IPS-15b (cell line): ENCODE measurements at regions not wholly inside any gene's neighbourhood (a gene's known extent, or its start where the extent isn't known, plus 50 kb on each side); places are given as distances from the start of the nearest gene placed in this dataset.
"Not testable (repeated sequence)": the region's sequence is repeated elsewhere in the genome, so short reads cannot be mapped to it uniquely, and the experiment has no call there.

Experiments
- H3K27me3 ChIP-seq: one replicate; pipeline ENCODE4 v1.6.1; 2013; ENCODE audit warnings: low read length; ENCODE audit not compliant: control insufficient read depth, insufficient read depth
- H3K36me3 ChIP-seq: one replicate; pipeline ENCODE4 v1.6.1; 2013; ENCODE audit warnings: low read length; ENCODE audit not compliant: control insufficient read depth, insufficient read depth
- H3K4me1 ChIP-seq: one replicate; pipeline ENCODE4 v1.6.1; 2013; ENCODE audit warnings: mild to moderate bottlenecking, low read length; ENCODE audit not compliant: control insufficient read depth, insufficient read depth
- H3K4me3 ChIP-seq: one replicate; pipeline ENCODE4 v1.5.1; 2013; ENCODE audit warnings: low read depth, low read length
- H3K9ac ChIP-seq: one replicate; pipeline ENCODE4 v1.6.1; 2013; ENCODE audit warnings: low read depth, mild to moderate bottlenecking, low read length
- H3K9me3 ChIP-seq: one replicate; pipeline ENCODE4 v1.6.1; 2013; ENCODE audit warnings: mild to moderate bottlenecking, low read length; ENCODE audit not compliant: control insufficient read depth, insufficient read depth

- Histone ChIP-seq H3K9ac (no peak overlapping the region), H3K4me1 (no peaks in the 10 kb centered on the region), H3K36me3 (no peaks in the 10 kb centered on the region), H3K4me3 (no peak overlapping the region), H3K9me3 (no peaks in the 10 kb centered on the region), H3K27me3 (no peaks in the 10 kb centered on the region)
Measured at GRCh38 chr6:9745966-9746365, 668.9 kb downstream of the TFAP2A start.

DNA sequence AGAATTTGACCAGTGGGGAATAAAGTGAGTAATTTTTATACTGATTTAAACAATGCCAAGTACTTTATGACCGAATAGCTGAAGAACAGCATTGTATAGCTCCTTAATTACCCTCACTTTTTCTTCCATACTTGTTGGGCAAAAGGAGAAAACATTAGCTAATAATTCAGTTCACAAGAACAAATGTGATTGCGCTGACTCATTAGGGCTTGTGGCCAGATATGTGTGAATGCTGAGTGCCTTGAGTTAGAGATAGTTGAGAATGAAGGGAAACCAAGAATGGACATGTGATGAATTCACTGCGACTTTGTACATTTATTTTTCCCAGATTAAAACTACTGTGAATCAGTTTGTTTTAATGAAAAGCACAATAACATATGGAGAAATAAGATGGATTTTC is 669.4 kb downstream of the TFAP2A start:
- Histone ChIP-seq H3K27me3 (no peaks in the 10 kb centered on the region), H3K9me3 (no peaks in the 10 kb centered on the region), H3K4me3 (no peak overlapping the region), H3K4me1 (no peaks in the 10 kb centered on the region), H3K9ac (no peak overlapping the region), H3K36me3 (no peaks in the 10 kb centered on the region)

DNA sequence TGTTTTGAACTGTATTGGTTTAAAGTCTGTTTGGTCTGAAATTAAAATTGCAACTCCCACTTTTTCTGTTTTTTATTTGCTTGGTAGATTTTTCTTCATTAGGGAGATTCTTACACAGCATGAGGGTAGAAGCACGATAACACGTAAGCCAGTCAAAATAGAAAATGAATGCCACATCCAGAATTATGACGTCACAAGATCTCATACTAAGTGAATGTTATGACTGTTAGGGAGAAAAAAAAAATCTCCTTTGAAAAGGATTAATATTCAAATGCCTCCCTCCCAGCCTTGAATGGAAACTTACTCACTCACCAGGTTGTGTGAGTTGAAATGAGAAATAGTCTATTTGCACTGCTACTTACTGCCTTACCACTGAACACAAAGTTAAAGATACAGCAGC is 670.8 kb downstream of the TFAP2A start:
- Histone ChIP-seq H3K9ac (no peak overlapping the region), H3K9me3 (no peaks in the 10 kb centered on the region), H3K36me3 (no peaks in the 10 kb centered on the region), H3K4me1 (no peaks in the 10 kb centered on the region), H3K4me3 (no peak overlapping the region), H3K27me3 (no peaks in the 10 kb centered on the region)

DNA sequence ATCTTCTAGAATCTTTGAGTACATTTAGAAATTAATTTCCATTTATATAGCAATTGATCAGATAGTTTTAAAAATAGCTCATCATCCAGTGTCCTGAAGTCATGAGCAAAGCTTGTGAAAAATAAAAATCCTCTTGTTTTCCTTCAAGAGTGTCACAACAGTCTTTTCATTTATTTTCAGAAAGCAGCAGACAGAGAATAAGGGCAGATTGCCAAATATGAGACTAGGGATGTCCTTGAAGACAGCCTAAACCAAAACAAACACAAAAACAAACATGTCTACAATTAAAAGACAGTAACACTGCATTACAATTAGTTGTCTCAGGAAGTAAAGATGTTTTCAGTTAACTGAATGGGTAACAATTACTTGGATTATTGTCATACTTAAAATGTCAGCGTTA is 682.8 kb downstream of the TFAP2A start:
- no peak overlapping the region for H3K4me3 ChIP-seq
- H3K9me3 ChIP-seq, result no peaks in the 10 kb centered on the region
- no peak overlapping the region for H3K9ac ChIP-seq
- H3K4me1 ChIP-seq, result no peaks in the 10 kb centered on the region
- H3K27me3 ChIP-seq, result no peaks in the 10 kb centered on the region
- no peaks in the 10 kb centered on the region for H3K36me3 ChIP-seq

GRCh38 chr6:9725776-9726175 is 689.1 kb downstream of the TFAP2A start:
- H3K4me1 ChIP-seq, H3K9ac ChIP-seq, H3K4me3 ChIP-seq, H3K36me3 ChIP-seq, H3K27me3 ChIP-seq, H3K9me3 ChIP-seq: not testable (repeated sequence)

DNA sequence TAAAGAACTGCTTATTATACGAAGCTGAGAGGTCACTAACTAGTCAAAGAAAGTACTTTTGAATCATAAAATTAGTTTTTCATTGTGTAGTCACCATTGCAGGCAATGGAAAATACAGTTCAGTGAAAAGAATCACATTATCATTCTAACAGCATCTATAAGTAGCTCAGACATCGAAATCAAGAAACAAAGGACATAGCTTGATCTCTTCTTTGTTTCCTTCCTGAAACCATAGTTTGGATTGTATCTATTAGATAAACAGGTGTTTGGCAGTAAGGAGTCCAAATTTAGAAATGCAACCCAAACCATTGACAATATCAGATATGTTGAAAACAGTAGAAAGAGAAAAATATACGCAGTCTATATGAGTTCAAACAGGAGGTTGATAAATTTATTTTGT is 697.3 kb downstream of the TFAP2A start:
- Histone ChIP-seq H3K4me1 (no peaks in the 10 kb centered on the region), H3K4me3 (no peak overlapping the region), H3K36me3 (no peaks in the 10 kb centered on the region), H3K9me3 (no peaks in the 10 kb centered on the region), H3K27me3 (no peaks in the 10 kb centered on the region), H3K9ac (no peak overlapping the region)

- H3K4me3 ChIP-seq, result no peak overlapping the region
- no peaks in the 10 kb centered on the region for H3K36me3 ChIP-seq
- H3K9me3 ChIP-seq, result no peaks in the 10 kb centered on the region
- H3K4me1 ChIP-seq, result peaks cover 10% of the 10 kb centered on the region
- no peak overlapping the region for H3K9ac ChIP-seq
- H3K27me3 ChIP-seq, result no peaks in the 10 kb centered on the region
Measured at GRCh38 chr6:9711365-9711764, 703.5 kb downstream of the TFAP2A start.

GRCh38 chr6:9710574-9710973 is 704.3 kb downstream of the TFAP2A start:
- Histone ChIP-seq H3K4me3 (no peak overlapping the region), H3K4me1 (peaks cover 10% of the 10 kb centered on the region), H3K9ac (no peak overlapping the region), H3K36me3 (no peaks in the 10 kb centered on the region), H3K9me3 (no peaks in the 10 kb centered on the region), H3K27me3 (no peaks in the 10 kb centered on the region)

DNA sequence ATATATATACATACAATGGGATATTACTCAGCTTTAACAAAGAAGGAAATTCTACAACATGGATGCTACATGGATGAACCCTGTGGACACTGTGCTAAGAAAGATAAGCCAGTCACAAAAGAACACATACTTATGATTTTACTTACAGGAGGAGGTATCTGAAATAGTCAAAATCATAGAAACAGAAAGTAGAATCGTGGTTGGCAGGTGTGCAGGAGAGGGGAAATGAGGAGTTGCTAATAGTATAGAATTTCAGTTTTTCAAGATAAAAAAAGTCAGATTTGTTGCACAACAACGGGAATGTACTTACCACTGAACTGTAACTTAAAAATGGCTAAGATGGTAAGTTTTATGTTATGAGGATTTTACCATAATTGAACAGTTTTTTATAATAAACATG is 706.3 kb downstream of the TFAP2A start:
- no peaks in the 10 kb centered on the region for H3K36me3 ChIP-seq
- H3K4me1 ChIP-seq, result peaks cover 10% of the 10 kb centered on the region
- no peak overlapping the region for H3K4me3 ChIP-seq
- H3K27me3 ChIP-seq, result no peaks in the 10 kb centered on the region
- H3K9ac ChIP-seq, result no peak overlapping the region
- H3K9me3 ChIP-seq, result no peaks in the 10 kb centered on the region

GRCh38 chr6:9704989-9705388 is 709.9 kb downstream of the TFAP2A start:
- Histone ChIP-seq H3K9ac (no peak overlapping the region), H3K36me3 (no peaks in the 10 kb centered on the region)

DNA sequence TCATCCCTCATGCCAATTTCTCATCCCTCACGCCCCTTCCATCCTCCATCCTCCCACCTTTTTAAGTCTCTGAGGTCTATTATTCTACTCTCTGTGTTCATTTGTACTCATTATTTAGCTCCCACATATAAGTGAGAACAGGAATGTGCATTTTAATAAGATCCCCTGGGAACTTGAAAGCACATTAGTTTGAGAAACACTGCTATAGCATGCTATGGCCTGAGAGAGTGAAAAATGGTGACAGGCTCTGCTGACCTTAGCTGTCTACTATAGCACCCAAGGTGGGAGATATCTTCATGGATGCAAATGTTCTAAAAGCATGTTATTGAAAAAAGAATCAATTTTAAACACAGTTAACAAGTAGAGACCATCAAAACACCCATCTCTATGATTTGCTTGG is 712.0 kb downstream of the TFAP2A start:
- H3K4me1 ChIP-seq, result no peaks in the 10 kb centered on the region
- no peak overlapping the region for H3K4me3 ChIP-seq
- H3K9ac ChIP-seq, result no peak overlapping the region
- H3K36me3 ChIP-seq, result no peaks in the 10 kb centered on the region
- no peaks in the 10 kb centered on the region for H3K9me3 ChIP-seq
- H3K27me3 ChIP-seq, result no peaks in the 10 kb centered on the region

More at GRCh38 chr6:9704989-9705388, 709.9 kb downstream of the TFAP2A start:
- Histone ChIP-seq H3K4me1 (no peaks in the 10 kb centered on the region), H3K27me3 (no peaks in the 10 kb centered on the region), H3K4me3 (no peak overlapping the region), H3K9me3 (no peaks in the 10 kb centered on the region)

- no peak overlapping the region for H3K4me3 ChIP-seq
- no peaks in the 10 kb centered on the region for H3K27me3 ChIP-seq
- H3K9ac ChIP-seq, result no peak overlapping the region
- H3K36me3 ChIP-seq, result no peaks in the 10 kb centered on the region
- H3K4me1 ChIP-seq, result no peaks in the 10 kb centered on the region
- no peaks in the 10 kb centered on the region for H3K9me3 ChIP-seq
Measured at GRCh38 chr6:9699888-9700287, 715.0 kb downstream of the TFAP2A start.
